ENCODE measurements at regions not wholly inside any gene's neighbourhood (a gene's known extent, or its start where the extent isn't known, plus 50 kb on each side); places are given as distances from the start of the nearest gene placed in this dataset.
A peak's percentile ranks its signal among the peaks of the same experiment; 100 is the strongest.

DNA sequence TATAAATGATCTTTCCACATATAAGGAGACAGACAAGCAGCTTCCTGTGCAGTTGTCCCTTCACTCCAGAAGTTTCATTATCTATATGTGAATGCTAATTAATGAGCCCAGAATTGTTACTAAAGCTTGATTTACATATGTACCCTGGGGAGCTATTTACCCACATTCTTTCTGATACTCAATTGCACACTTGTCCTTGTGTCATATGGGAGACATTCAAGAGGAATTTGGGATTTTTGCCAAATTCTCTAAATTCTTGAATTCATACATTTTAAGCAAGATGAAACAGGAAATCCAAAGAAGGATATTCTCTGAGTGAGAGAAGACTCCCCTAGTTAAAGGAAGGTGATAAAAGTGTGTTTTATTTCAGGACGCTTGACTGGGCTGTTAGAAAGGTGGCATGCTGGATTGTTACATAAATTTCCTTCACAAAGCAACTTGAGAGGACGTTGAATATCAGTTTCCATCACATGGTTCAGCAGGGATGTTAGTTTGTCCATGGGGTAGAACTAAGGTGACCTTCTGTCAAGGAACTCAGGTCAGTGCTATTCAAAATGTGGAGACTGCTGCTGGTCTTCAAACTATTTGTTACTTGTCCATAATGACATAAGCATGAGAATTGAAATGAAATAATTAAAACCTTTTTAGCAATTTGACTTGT, 368.2 kb downstream of the IRS1 start:
- Histone ChIP-seq H3K9me2 (replicated peaks; ENCODE audit: insufficient read depth, low read length) (no peaks in the 10 kb centered on the region), H3K9ac (ENCODE audit: low read length) (no peak overlapping the region), H3K27me3 (ENCODE audit: low read length) (no peaks in the 10 kb centered on the region), H2AFZ (ENCODE audit: low read length) (no peak overlapping the region), H3K79me2 (ENCODE audit: low read length) (no peaks in the 10 kb centered on the region), H3K4me3 (ENCODE audit: low read length) (no peak overlapping the region), H4K20me1 (ENCODE audit: insufficient read depth, low read depth, low read length) (no peaks in the 10 kb centered on the region), H3K4me1 (ENCODE audit: low read length) (no peaks in the 10 kb centered on the region), H3K9me3 (ENCODE audit: low read length) (no peaks in the 10 kb centered on the region), H3K36me3 (ENCODE audit: insufficient read depth, low read length) (no peaks in the 10 kb centered on the region), H3K27ac (ENCODE audit: low read length) (no peak overlapping the region), H3K4me2 (ENCODE audit: low read depth, low read length, poor library complexity, severe bottlenecking) (no peak overlapping the region)
- no peak for DNase-seq

- Histone ChIP-seq H3K9ac (ENCODE audit: low read length) (no peak overlapping the region), H2AFZ (ENCODE audit: low read length) (no peak overlapping the region), H3K27ac (ENCODE audit: low read length) (no peak overlapping the region), H3K36me3 (ENCODE audit: insufficient read depth, low read length) (no peaks in the 10 kb centered on the region), H3K27me3 (ENCODE audit: low read length) (no peaks in the 10 kb centered on the region), H3K4me1 (ENCODE audit: low read length) (no peaks in the 10 kb centered on the region), H3K79me2 (ENCODE audit: low read length) (no peaks in the 10 kb centered on the region), H3K9me2 (replicated peaks; ENCODE audit: insufficient read depth, low read length) (no peaks in the 10 kb centered on the region), H4K20me1 (ENCODE audit: insufficient read depth, low read depth, low read length) (no peaks in the 10 kb centered on the region), H3K4me2 (ENCODE audit: low read depth, low read length, poor library complexity, severe bottlenecking) (no peak overlapping the region), H3K9me3 (ENCODE audit: low read length) (no peaks in the 10 kb centered on the region), H3K4me3 (ENCODE audit: low read length) (no peak overlapping the region)
- no peak for DNase-seq
These were observed 370.1 kb downstream of the IRS1 start for GRCh38 chr2:226429476-226429875.

DNA sequence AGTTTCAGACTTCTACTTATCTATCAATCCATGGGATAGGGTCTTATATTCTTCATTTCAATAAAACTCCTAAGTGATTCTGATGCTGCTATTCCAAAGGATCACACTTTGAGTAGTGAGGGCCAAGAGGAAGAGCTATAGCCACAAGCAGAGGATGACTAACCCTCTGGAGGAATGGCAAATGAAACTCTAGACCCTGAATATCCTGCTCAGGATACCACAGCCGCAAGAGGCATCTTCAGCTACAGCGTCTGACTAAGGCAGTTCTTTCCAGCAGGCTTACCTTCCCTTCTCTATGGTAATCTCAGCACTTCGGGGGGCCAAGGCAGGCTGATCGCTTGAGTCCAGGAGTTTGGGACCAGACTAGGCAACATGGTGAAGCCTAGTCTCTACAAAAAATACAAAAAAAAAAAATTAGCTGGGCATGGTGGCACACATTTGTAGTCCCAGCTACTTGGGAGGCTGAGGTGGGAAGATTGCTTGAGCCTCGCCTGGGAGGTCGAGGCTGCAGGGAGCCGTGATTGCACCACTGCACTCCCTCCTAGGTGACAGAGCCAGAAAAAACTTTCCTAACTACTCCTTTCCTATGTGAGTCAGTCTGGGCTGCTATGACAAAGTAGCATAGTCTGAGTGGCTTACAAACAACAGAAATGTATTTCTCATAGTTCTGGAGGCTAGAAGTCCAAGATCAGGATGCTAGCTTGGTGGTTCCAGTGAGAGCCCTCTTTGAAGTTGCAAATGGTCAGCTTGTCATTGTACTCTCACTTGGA, 371.9 kb downstream of the IRS1 start:
- Histone ChIP-seq H3K4me3 (ENCODE audit: low read length) (no peak overlapping the region), H3K9ac (ENCODE audit: low read length) (no peak overlapping the region)
- DNase-seq: no peak

DNA sequence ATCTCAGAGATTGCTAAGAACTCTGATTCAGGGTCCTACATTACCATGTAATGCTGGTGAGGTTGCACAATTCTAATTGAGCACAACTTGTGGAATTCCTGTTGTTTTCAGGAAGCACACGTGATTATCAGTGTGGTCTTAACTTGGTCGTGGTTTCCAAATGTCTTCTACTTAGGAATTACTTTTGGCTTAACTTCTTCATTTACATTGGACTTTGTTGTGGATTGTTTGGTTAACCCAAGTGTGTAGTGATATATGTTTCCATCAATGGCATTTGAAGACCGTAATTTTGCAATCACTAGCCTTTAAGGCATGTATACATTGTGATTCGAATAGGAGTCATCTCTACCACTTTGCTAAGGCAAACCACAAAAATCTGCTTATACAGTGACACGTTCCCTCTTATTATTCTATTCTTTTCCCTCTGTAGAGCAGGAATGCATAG, 373.3 kb downstream of the IRS1 start:
- Histone ChIP-seq H3K4me2 (ENCODE audit: low read depth, low read length, poor library complexity, severe bottlenecking) (no peak overlapping the region), H3K27ac (ENCODE audit: low read length) (no peak overlapping the region), H3K9me3 (ENCODE audit: low read length) (no peaks in the 10 kb centered on the region), H3K9ac (ENCODE audit: low read length) (no peak overlapping the region), H3K4me1 (ENCODE audit: low read length) (peaks cover 3% of the 10 kb centered on the region; the same call in 1 of the 2 replicates), H2AFZ (ENCODE audit: low read length) (no peak overlapping the region), H3K27me3 (ENCODE audit: low read length) (no peaks in the 10 kb centered on the region), H3K9me2 (replicated peaks; ENCODE audit: insufficient read depth, low read length) (no peaks in the 10 kb centered on the region), H4K20me1 (ENCODE audit: insufficient read depth, low read depth, low read length) (no peaks in the 10 kb centered on the region), H3K79me2 (ENCODE audit: low read length) (no peaks in the 10 kb centered on the region), H3K4me3 (ENCODE audit: low read length) (no peak overlapping the region), H3K36me3 (ENCODE audit: insufficient read depth, low read length) (no peaks in the 10 kb centered on the region)
- DNase-seq: no peak

More for the DNA sequence above, 371.9 kb downstream of the IRS1 start:
- Histone ChIP-seq H3K27me3 (ENCODE audit: low read length) (no peaks in the 10 kb centered on the region), H3K4me2 (ENCODE audit: low read depth, low read length, poor library complexity, severe bottlenecking) (no peak overlapping the region), H3K36me3 (ENCODE audit: insufficient read depth, low read length) (no peaks in the 10 kb centered on the region), H3K79me2 (ENCODE audit: low read length) (no peaks in the 10 kb centered on the region), H4K20me1 (ENCODE audit: insufficient read depth, low read depth, low read length) (no peaks in the 10 kb centered on the region), H3K4me1 (ENCODE audit: low read length) (peaks cover 3% of the 10 kb centered on the region; the same call in 1 of the 2 replicates), H2AFZ (ENCODE audit: low read length) (no peak overlapping the region), H3K9me2 (replicated peaks; ENCODE audit: insufficient read depth, low read length) (no peaks in the 10 kb centered on the region), H3K9me3 (ENCODE audit: low read length) (no peaks in the 10 kb centered on the region), H3K27ac (ENCODE audit: low read length) (no peak overlapping the region)

- Histone ChIP-seq H3K79me2 (ENCODE audit: low read length) (no peaks in the 10 kb centered on the region), H3K27me3 (ENCODE audit: low read length) (no peaks in the 10 kb centered on the region), H3K9ac (ENCODE audit: low read length) (no peak overlapping the region), H3K9me3 (ENCODE audit: low read length) (no peaks in the 10 kb centered on the region), H4K20me1 (ENCODE audit: insufficient read depth, low read depth, low read length) (no peaks in the 10 kb centered on the region), H3K9me2 (replicated peaks; ENCODE audit: insufficient read depth, low read length) (no peaks in the 10 kb centered on the region), H2AFZ (ENCODE audit: low read length) (no peak overlapping the region), H3K4me2 (ENCODE audit: low read depth, low read length, poor library complexity, severe bottlenecking) (no peak overlapping the region), H3K27ac (ENCODE audit: low read length) (no peak overlapping the region), H3K36me3 (ENCODE audit: insufficient read depth, low read length) (no peaks in the 10 kb centered on the region), H3K4me1 (ENCODE audit: low read length) (peaks cover 3% of the 10 kb centered on the region; the same call in 1 of the 2 replicates), H3K4me3 (ENCODE audit: low read length) (no peak overlapping the region)
- no peak for DNase-seq
These were observed 374.6 kb downstream of the IRS1 start for GRCh38 chr2:226424971-226425370.

GRCh38 chr2:226423498-226423960, 376.1 kb downstream of the IRS1 start:
- Histone ChIP-seq H3K27ac (ENCODE audit: low read length) (no peak overlapping the region), H3K4me3 (ENCODE audit: low read length) (no peak overlapping the region; the same call in 1 of the 2 replicates), H3K9me2 (replicated peaks; ENCODE audit: insufficient read depth, low read length) (no peaks in the 10 kb centered on the region), H3K27me3 (ENCODE audit: low read length) (no peaks in the 10 kb centered on the region), H3K4me2 (ENCODE audit: low read depth, low read length, poor library complexity, severe bottlenecking) (no peak overlapping the region), H3K79me2 (ENCODE audit: low read length) (no peaks in the 10 kb centered on the region), H2AFZ (ENCODE audit: low read length) (no peak overlapping the region), H3K9me3 (ENCODE audit: low read length) (no peaks in the 10 kb centered on the region), H4K20me1 (ENCODE audit: insufficient read depth, low read depth, low read length) (no peaks in the 10 kb centered on the region), H3K9ac (ENCODE audit: low read length) (no peak overlapping the region), H3K4me1 (ENCODE audit: low read length) (peaks cover 3% of the 10 kb centered on the region; the same call in 1 of the 2 replicates), H3K36me3 (ENCODE audit: insufficient read depth, low read length) (no peaks in the 10 kb centered on the region)
- DNase-seq: peak; percentile 44

GRCh38 chr2:226420646-226421045, 379.0 kb downstream of the IRS1 start:
- DNase-seq: no peak
- H3K4me3 ChIP-seq (ENCODE audit: low read length): no peak overlapping the region
- no peaks in the 10 kb centered on the region for H3K9me3 ChIP-seq (ENCODE audit: low read length)

DNA sequence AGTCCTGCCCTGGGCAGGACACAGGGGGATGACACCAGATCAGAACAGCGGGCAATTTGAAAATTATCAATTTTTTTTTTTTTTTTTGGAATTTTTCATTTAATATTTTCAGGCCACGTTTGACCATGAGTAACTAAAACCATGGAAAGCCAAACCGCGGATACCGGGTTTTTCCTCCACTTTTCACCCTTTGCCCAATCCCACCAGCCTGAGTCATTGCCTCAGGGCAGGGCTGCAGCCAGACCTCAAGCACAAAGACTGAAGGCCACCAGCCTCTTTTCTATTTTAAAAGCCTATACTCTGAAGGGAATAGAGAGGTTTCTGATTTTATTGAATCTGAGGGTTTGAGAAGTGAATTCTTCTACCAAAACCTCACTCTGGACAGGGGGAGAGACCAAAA, 381.1 kb downstream of the IRS1 start:
- Histone ChIP-seq H3K27me3 (ENCODE audit: low read length) (no peaks in the 10 kb centered on the region), H3K79me2 (ENCODE audit: low read length) (no peaks in the 10 kb centered on the region), H3K36me3 (ENCODE audit: insufficient read depth, low read length) (no peaks in the 10 kb centered on the region), H3K4me1 (ENCODE audit: low read length) (peaks cover 3% of the 10 kb centered on the region; the same call in 1 of the 2 replicates), H3K4me2 (ENCODE audit: low read depth, low read length, poor library complexity, severe bottlenecking) (no peak overlapping the region), H3K27ac (ENCODE audit: low read length) (no peak overlapping the region), H3K9ac (ENCODE audit: low read length) (no peak overlapping the region), H3K4me3 (ENCODE audit: low read length) (no peak overlapping the region), H3K9me3 (ENCODE audit: low read length) (no peaks in the 10 kb centered on the region), H3K9me2 (replicated peaks; ENCODE audit: insufficient read depth, low read length) (no peaks in the 10 kb centered on the region), H4K20me1 (ENCODE audit: insufficient read depth, low read depth, low read length) (no peaks in the 10 kb centered on the region), H2AFZ (ENCODE audit: low read length) (no peak overlapping the region)
- no peak for DNase-seq

More at GRCh38 chr2:226420646-226421045, 379.0 kb downstream of the IRS1 start:
- H3K4me1 ChIP-seq (ENCODE audit: low read length): peaks cover 3% of the 10 kb centered on the region; the same call in 1 of the 2 replicates
- no peaks in the 10 kb centered on the region for H3K79me2 ChIP-seq (ENCODE audit: low read length)
- no peak overlapping the region for H3K9ac ChIP-seq (ENCODE audit: low read length)
- no peak overlapping the region for H3K4me2 ChIP-seq (ENCODE audit: low read depth, low read length, poor library complexity, severe bottlenecking)
- H3K27ac ChIP-seq (ENCODE audit: low read length): no peak overlapping the region
- H2AFZ ChIP-seq (ENCODE audit: low read length): no peak overlapping the region
- H3K36me3 ChIP-seq (ENCODE audit: insufficient read depth, low read length): no peaks in the 10 kb centered on the region
- no peaks in the 10 kb centered on the region for H4K20me1 ChIP-seq (ENCODE audit: insufficient read depth, low read depth, low read length)
- H3K9me2 ChIP-seq (replicated peaks; ENCODE audit: insufficient read depth, low read length): no peaks in the 10 kb centered on the region
- H3K27me3 ChIP-seq (ENCODE audit: low read length): no peaks in the 10 kb centered on the region
